GM23338 (cell line): ENCODE measurements at regions not wholly inside any gene's neighbourhood (a gene's known extent, or its start where the extent isn't known, plus 50 kb on each side); places are given as distances from the start of the nearest gene placed in this dataset.

Experiments used
- ATAC-seq: fragments of 200-7000 bp; cut with Tn5 transposase; 3 replicates; pipeline ENCODE4 v1.9.1; 2020
- DNase-seq: peaks from one replicate; pipeline ENCODE4 v3.0.0-alpha.2; 2015; ENCODE audit warnings: low spot score
- H2AFZ ChIP-seq: fragments of 200-600 bp; sonication (generic); 2 replicates; pipeline ENCODE4 v1.8.0; 2016; ENCODE audit warnings: antibody characterized with exemption, mild to moderate bottlenecking, moderate library complexity
- H3F3A ChIP-seq: fragments of 200-600 bp; sonication (generic); replicated peaks from 2 replicates; pipeline ENCODE4 v1.8.0; 2017; ENCODE audit warnings: antibody characterized with exemption, mixed run types, low read depth
- H3K27ac ChIP-seq: fragments of 200-600 bp; sonication (generic); 2 replicates; pipeline ENCODE4 v1.6.1; 2016; ENCODE audit warnings: low read depth
- H3K27me3 ChIP-seq: fragments of 200-600 bp; sonication (generic); 2 replicates; pipeline ENCODE4 v1.8.0; 2016; ENCODE audit warnings: mild to moderate bottlenecking, mixed run types, moderate library complexity; ENCODE audit not compliant: insufficient read depth
- H3K36me3 ChIP-seq: fragments of 200-600 bp; sonication (generic); 2 replicates; pipeline ENCODE4 v1.8.0; 2016; ENCODE audit warnings: mild to moderate bottlenecking; ENCODE audit not compliant: insufficient read depth
- H3K4me1 ChIP-seq: fragments of 200-600 bp; sonication (generic); 2 replicates; pipeline ENCODE4 v1.8.0; 2016; ENCODE audit warnings: mild to moderate bottlenecking, moderate library complexity; ENCODE audit not compliant: insufficient read depth
- H3K4me2 ChIP-seq: fragments of 200-600 bp; sonication (generic); 2 replicates; pipeline ENCODE4 v1.7.1; 2017; ENCODE audit warnings: mixed run types
- H3K4me3 ChIP-seq: fragments of 200-600 bp; sonication (generic); 2 replicates; pipeline ENCODE4 v1.6.1; 2016; ENCODE audit warnings: mixed run types
- H3K79me2 ChIP-seq: fragments of 200-600 bp; sonication (generic); replicated peaks from 2 replicates; pipeline ENCODE4 v1.8.0; 2017; ENCODE audit warnings: mild to moderate bottlenecking; ENCODE audit not compliant: insufficient read depth
- H3K9me2 ChIP-seq: fragments of 200-600 bp; sonication (generic); 2 replicates; pipeline ENCODE4 v1.8.0; 2017; ENCODE audit not compliant: insufficient read depth
- H4K20me1 ChIP-seq: fragments of 200-600 bp; sonication (generic); replicated peaks from 2 replicates; pipeline ENCODE4 v1.8.0; 2017; ENCODE audit warnings: mild to moderate bottlenecking; ENCODE audit not compliant: insufficient read depth
- H3K27ac Mint-ChIP-seq: 2 replicates; pipeline ENCODE4 v1.8.0; 2020; ENCODE audit warnings: inconsistent platforms, mild to moderate bottlenecking, moderate library complexity, mixed read lengths
- H3K27me3 Mint-ChIP-seq: 3 replicates; pipeline ENCODE4 v1.8.0; 2022; ENCODE audit warnings: low read depth, mild to moderate bottlenecking, moderate library complexity, mixed read lengths, inconsistent platforms; ENCODE audit not compliant: insufficient read depth, poor library complexity
- H3K36me3 Mint-ChIP-seq: 3 replicates; pipeline ENCODE4 v1.8.0; 2021; ENCODE audit warnings: low read depth, mild to moderate bottlenecking, inconsistent platforms, moderate library complexity, mixed read lengths
- H3K4me1 Mint-ChIP-seq: 3 replicates; pipeline ENCODE4 v1.8.0; 2020; ENCODE audit warnings: mild to moderate bottlenecking, inconsistent platforms, mixed read lengths
- H3K4me3 Mint-ChIP-seq: 3 replicates; pipeline ENCODE4 v1.8.0; 2021; ENCODE audit warnings: moderate library complexity, mild to moderate bottlenecking, inconsistent platforms, mixed read lengths
- H3K9me3 Mint-ChIP-seq: 3 replicates; pipeline ENCODE4 v1.8.0; 2020; ENCODE audit warnings: moderate library complexity, mild to moderate bottlenecking, inconsistent platforms, mixed read lengths
- CREB1 ChIP-seq: fragments of 250-450 bp; sonication (Bioruptor Pico); IDR thresholded peaks from 2 replicates; pipeline ENCODE4 v1.5.0; 2020; ENCODE audit warnings: low read depth, mild to moderate bottlenecking, moderate library complexity
- EZH2 ChIP-seq: fragments of 200-600 bp; sonication (generic); IDR thresholded peaks from one replicate; pipeline ENCODE4 v1.8.0; 2017; ENCODE audit warnings: antibody characterized with exemption, mild to moderate bottlenecking, low read depth; ENCODE audit not compliant: unreplicated experiment
- EZH2phosphoT487 ChIP-seq: fragments of 200-600 bp; sonication (generic); IDR thresholded peaks from one replicate; pipeline ENCODE4 v1.8.1; 2018; ENCODE audit warnings: antibody characterized with exemption; ENCODE audit not compliant: unreplicated experiment
- JUNB ChIP-seq: IDR thresholded peaks from one replicate; pipeline ENCODE4 v1.6.1; 2016; ENCODE audit warnings: antibody characterized with exemption; ENCODE audit not compliant: unreplicated experiment
- NANOG ChIP-seq: IDR thresholded peaks from 2 replicates; pipeline ENCODE4 v1.6.1; 2016; ENCODE audit warnings: antibody characterized with exemption, borderline replicate concordance
- POLR2AphosphoS5 ChIP-seq: IDR thresholded peaks from 2 replicates; pipeline ENCODE4 v1.6.1; 2016; ENCODE audit warnings: antibody characterized with exemption, low read depth
- STAT1 ChIP-seq: IDR thresholded peaks from one replicate; pipeline ENCODE4 v1.6.1; 2016; ENCODE audit warnings: antibody characterized with exemption; ENCODE audit not compliant: unreplicated experiment
- ZNF114 ChIP-seq: fragments of 250-450 bp; sonication (Bioruptor Pico); IDR thresholded peaks from 2 replicates; pipeline ENCODE4 v1.5.0; 2020; ENCODE audit warnings: mild to moderate bottlenecking, moderate library complexity
- ZNF331 ChIP-seq: fragments of 250-450 bp; sonication (Bioruptor Pico); IDR thresholded peaks from 2 replicates; pipeline ENCODE4 v1.5.0; 2020; ENCODE audit warnings: low read depth, mild to moderate bottlenecking, moderate library complexity
- ZNF462 ChIP-seq: fragments of 250-450 bp; sonication (Bioruptor Pico); IDR thresholded peaks from 2 replicates; pipeline ENCODE4 v1.5.0; 2020; ENCODE audit warnings: mild to moderate bottlenecking, moderate library complexity
- TF ChIP-seq, protein P1 (sequence below): IDR thresholded peaks from 2 replicates; pipeline ENCODE4 v1.6.1; 2016; ENCODE audit warnings: antibody characterized with exemption
- TF ChIP-seq, protein P2 (sequence below): IDR thresholded peaks from one replicate; pipeline ENCODE4 v1.6.1; 2018; ENCODE audit warnings: antibody characterized with exemption; ENCODE audit not compliant: unreplicated experiment

- ATAC-seq (no peak), DNase-seq (no peak)
- no peak overlapping the region for H3K4me3 Mint-ChIP-seq
- no peaks in the 10 kb centered on the region for H3K36me3 Mint-ChIP-seq
- no peak overlapping the region for H3K27ac ChIP-seq
- no peaks in the 10 kb centered on the region for H3K9me3 Mint-ChIP-seq
- H4K20me1 ChIP-seq, result no peaks in the 10 kb centered on the region
- no peaks in the 10 kb centered on the region for H3K27me3 Mint-ChIP-seq
- peaks cover 16% of the 10 kb centered on the region for H3K4me1 ChIP-seq
- 0 out of 2 replicates have a peak, but pooled peaks cover 10% of the 10 kb centered on the region for H3K9me2 ChIP-seq
- H3K4me2 ChIP-seq, result no peak overlapping the region
- no peaks in the 10 kb centered on the region for H3K79me2 ChIP-seq
- no peaks in the 10 kb centered on the region for H3K27me3 ChIP-seq
- H2AFZ ChIP-seq, result no peak overlapping the region
- no peak overlapping the region for H3K27ac Mint-ChIP-seq
- H3F3A ChIP-seq, result no peaks in the 10 kb centered on the region
- TF ChIP-seq EZH2phosphoT487 (no peak), NANOG (no peak), ZNF462 (CRISPR knock-in tag) (no peak), ZNF331 (CRISPR knock-in tag) (no peak), EZH2 (no peak), ZNF114 (CRISPR knock-in tag) (no peak), JUNB (no peak), STAT1 (no peak), POLR2AphosphoS5 (no peak), CREB1 (no peak)
- TF ChIP-seq, protein P1, sequence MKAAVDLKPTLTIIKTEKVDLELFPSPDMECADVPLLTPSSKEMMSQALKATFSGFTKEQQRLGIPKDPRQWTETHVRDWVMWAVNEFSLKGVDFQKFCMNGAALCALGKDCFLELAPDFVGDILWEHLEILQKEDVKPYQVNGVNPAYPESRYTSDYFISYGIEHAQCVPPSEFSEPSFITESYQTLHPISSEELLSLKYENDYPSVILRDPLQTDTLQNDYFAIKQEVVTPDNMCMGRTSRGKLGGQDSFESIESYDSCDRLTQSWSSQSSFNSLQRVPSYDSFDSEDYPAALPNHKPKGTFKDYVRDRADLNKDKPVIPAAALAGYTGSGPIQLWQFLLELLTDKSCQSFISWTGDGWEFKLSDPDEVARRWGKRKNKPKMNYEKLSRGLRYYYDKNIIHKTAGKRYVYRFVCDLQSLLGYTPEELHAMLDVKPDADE, result no peak
- TF ChIP-seq, protein P2, sequence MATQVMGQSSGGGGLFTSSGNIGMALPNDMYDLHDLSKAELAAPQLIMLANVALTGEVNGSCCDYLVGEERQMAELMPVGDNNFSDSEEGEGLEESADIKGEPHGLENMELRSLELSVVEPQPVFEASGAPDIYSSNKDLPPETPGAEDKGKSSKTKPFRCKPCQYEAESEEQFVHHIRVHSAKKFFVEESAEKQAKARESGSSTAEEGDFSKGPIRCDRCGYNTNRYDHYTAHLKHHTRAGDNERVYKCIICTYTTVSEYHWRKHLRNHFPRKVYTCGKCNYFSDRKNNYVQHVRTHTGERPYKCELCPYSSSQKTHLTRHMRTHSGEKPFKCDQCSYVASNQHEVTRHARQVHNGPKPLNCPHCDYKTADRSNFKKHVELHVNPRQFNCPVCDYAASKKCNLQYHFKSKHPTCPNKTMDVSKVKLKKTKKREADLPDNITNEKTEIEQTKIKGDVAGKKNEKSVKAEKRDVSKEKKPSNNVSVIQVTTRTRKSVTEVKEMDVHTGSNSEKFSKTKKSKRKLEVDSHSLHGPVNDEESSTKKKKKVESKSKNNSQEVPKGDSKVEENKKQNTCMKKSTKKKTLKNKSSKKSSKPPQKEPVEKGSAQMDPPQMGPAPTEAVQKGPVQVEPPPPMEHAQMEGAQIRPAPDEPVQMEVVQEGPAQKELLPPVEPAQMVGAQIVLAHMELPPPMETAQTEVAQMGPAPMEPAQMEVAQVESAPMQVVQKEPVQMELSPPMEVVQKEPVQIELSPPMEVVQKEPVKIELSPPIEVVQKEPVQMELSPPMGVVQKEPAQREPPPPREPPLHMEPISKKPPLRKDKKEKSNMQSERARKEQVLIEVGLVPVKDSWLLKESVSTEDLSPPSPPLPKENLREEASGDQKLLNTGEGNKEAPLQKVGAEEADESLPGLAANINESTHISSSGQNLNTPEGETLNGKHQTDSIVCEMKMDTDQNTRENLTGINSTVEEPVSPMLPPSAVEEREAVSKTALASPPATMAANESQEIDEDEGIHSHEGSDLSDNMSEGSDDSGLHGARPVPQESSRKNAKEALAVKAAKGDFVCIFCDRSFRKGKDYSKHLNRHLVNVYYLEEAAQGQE, result no peak
- no peaks in the 10 kb centered on the region for H3K36me3 ChIP-seq
- no peak overlapping the region for H3K4me3 ChIP-seq
- peaks cover 18% of the 10 kb centered on the region for H3K4me1 Mint-ChIP-seq
These were observed 615.0 kb downstream of the HDGFL1 start for GRCh38 chr6:23184351-23184750.
